Left lobe of liver (tissue), 2 donors: ENCODE measurements at regions not wholly inside any gene's neighbourhood (a gene's known extent, or its start where the extent isn't known, plus 50 kb on each side); places are given as distances from the start of the nearest gene placed in this dataset.
"Not testable (repeated sequence)": the region's sequence is repeated elsewhere in the genome, so short reads cannot be mapped to it uniquely, and the experiment has no call there.

Experiments
- ATAC-seq: fragments of 200-7000 bp; cut with Tn5 transposase; one replicate; pipeline ENCODE4 v1.9.1; 2020; ENCODE audit warnings: mild to moderate bottlenecking, moderate library complexity
- DNase-seq: peaks from one replicate; pipeline ENCODE4 v3.0.0-alpha.2; 2020; ENCODE audit warnings: low spot score
- donor health status: DM: no; HTN: no; CAD: no; lungs with moderate emphysema.
- donor health status: DM: no; HTN: yes; CAD: no.

- ATAC-seq = no peak
- no peak for DNase-seq
Observed at GRCh38 chr1:54475357-54475881, 69.2 kb upstream of the SSBP3 start.

GRCh38 chr1:54474310-54475251 is 68.4 kb upstream of the SSBP3 start:
- ATAC-seq = peak; percentile 57
- DNase-seq = no peak

GRCh38 chr1:54471588-54471987 is 65.4 kb upstream of the SSBP3 start:
- ATAC-seq = no peak
- no peak for DNase-seq

- not testable (repeated sequence) for ATAC-seq, DNase-seq
Observed at GRCh38 chr1:54469444-54469843, 63.2 kb upstream of the SSBP3 start.

GRCh38 chr1:54468288-54469084 is 62.3 kb upstream of the SSBP3 start:
- DNase-seq, ATAC-seq: not testable (repeated sequence)

GRCh38 chr1:54465351-54465811 is 59.2 kb upstream of the SSBP3 start:
- ATAC-seq (peak; percentile 35), DNase-seq (no peak)

GRCh38 chr1:54464477-54465146 is 58.4 kb upstream of the SSBP3 start:
- ATAC-seq (peak; percentile 58), DNase-seq (no peak)

- ATAC-seq = no peak
Observed at GRCh38 chr1:54464031-54464476, 57.9 kb upstream of the SSBP3 start.

GRCh38 chr1:54463259-54464030 is 57.3 kb upstream of the SSBP3 start:
- DNase-seq (no peak), ATAC-seq (no peak)

More at GRCh38 chr1:54464031-54464476, 57.9 kb upstream of the SSBP3 start:
- DNase-seq = no peak

GRCh38 chr1:54462597-54463258 is 56.5 kb upstream of the SSBP3 start:
- no peak for ATAC-seq

GRCh38 chr1:54461731-54462596 is 55.8 kb upstream of the SSBP3 start:
- DNase-seq (no peak), ATAC-seq (no peak)

More at GRCh38 chr1:54462597-54463258, 56.5 kb upstream of the SSBP3 start:
- DNase-seq = no peak

GRCh38 chr1:54460861-54461387 is 54.7 kb upstream of the SSBP3 start:
- ATAC-seq = no peak

GRCh38 chr1:54460351-54460750 is 54.2 kb upstream of the SSBP3 start:
- no peak for DNase-seq
- no peak for ATAC-seq

More at GRCh38 chr1:54460861-54461387, 54.7 kb upstream of the SSBP3 start:
- DNase-seq = no peak

GRCh38 chr1:54459726-54460191 is 53.6 kb upstream of the SSBP3 start:
- DNase-seq (no peak), ATAC-seq (no peak)

GRCh38 chr1:54459140-54459539 is 52.9 kb upstream of the SSBP3 start:
- DNase-seq (no peak), ATAC-seq (no peak)

- DNase-seq (no peak), ATAC-seq (no peak)
Observed at GRCh38 chr1:54456921-54457529, 50.8 kb upstream of the SSBP3 start.

GRCh38 chr1:54456361-54456760 is 50.2 kb upstream of the SSBP3 start:
- DNase-seq (no peak), ATAC-seq (no peak)
